ENCODE measurements at regions not wholly inside any gene's neighbourhood (a gene's known extent, or its start where the extent isn't known, plus 50 kb on each side); places are given as distances from the start of the nearest gene placed in this dataset.

DNA sequence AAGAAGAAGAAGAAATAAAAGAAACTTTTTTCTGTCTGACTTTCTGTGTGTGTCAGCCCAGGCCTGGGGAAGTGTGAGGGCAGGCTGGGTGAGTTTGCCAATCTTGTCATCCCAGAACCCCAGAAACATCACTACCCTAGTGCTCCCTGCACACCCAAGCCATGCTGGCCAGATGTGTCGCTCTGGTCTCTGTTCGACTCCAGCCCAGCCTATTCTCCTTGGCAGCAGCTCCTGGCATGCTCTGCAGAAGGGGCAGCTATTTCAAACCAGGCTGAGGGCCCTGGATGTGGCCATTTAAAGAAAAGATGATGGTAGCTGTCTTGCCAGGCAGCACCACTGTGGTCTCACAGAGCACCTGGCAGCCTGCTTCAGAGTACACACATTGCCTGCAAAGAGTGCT, 334.1 kb downstream of the RPS24 start:
- H3K4me1 ChIP-seq (ENCODE audit: insufficient read depth, low read length), result peaks cover 5% of the 10 kb centered on the region; the same call in 1 of the 2 replicates
- H3K36me3 ChIP-seq (ENCODE audit: insufficient read depth, low read length), result no peaks in the 10 kb centered on the region
- no peak overlapping the region for H3K27ac ChIP-seq (ENCODE audit: low read depth, low read length)
- 64% methylated on average over 2 of the region's 2 CpGs for WGBS
- no peaks in the 10 kb centered on the region for H3K27me3 ChIP-seq (ENCODE audit: insufficient read depth, low read length)
- H3K4me3 ChIP-seq (ENCODE audit: low read length), result no peak overlapping the region
- no peak overlapping the region for H3K9ac ChIP-seq (ENCODE audit: low read depth, low read length)
- no peaks in the 10 kb centered on the region for H3K9me3 ChIP-seq (ENCODE audit: insufficient read depth, low read depth, low read length)

DNA sequence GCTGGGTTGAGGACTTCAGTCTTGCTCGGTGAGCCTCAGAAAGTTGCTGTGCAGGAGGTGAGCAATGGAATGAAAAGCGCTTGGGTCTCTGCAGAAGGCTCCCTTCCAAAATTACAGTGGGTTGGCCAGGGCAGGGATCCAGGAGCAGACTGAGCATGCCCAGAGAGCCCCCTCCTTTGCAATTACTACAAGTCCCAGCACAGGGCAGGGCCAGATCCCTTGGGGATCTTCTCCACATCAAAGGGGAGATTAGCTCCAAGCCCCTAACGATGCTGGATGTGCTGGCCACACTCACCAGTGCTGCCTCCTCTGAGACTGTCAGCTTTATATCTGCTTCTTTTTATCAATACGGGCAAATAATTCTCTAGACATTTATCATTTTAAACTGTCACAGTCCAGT, 337.5 kb downstream of the RPS24 start:
- no peaks in the 10 kb centered on the region for H3K9me3 ChIP-seq (ENCODE audit: insufficient read depth, low read depth, low read length)
- H3K27me3 ChIP-seq (ENCODE audit: insufficient read depth, low read length), result no peaks in the 10 kb centered on the region
- H3K4me1 ChIP-seq (ENCODE audit: insufficient read depth, low read length), result peaks cover 5% of the 10 kb centered on the region; the same call in 1 of the 2 replicates
- WGBS, result 59% methylated on average over 4 of the region's 4 CpGs
- no peak overlapping the region for H3K4me3 ChIP-seq (ENCODE audit: low read length)
- H3K9ac ChIP-seq (ENCODE audit: low read depth, low read length), result no peak overlapping the region
- H3K27ac ChIP-seq (ENCODE audit: low read depth, low read length), result no peak overlapping the region
- H3K36me3 ChIP-seq (ENCODE audit: insufficient read depth, low read length), result no peaks in the 10 kb centered on the region

DNA sequence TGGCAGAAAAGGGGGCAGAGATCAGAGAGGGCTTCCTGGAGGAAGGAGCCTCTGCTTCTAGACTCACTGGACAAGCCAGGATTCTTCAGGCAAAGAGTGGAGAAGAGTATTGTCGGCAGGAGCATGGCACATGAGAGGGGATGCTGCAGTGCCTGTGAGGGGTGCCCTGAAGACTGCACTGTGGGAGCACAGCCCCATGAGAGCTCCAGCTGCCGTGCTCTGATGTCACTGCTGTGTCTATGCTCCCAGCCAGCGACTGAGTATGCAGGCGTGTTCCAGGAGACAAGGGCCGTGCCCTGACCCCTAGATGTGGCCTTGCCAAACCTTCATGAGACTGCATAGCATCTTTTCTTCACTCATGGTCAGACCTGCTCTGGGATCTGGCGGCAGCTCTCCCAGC, 339.1 kb downstream of the RPS24 start:
- H3K27me3 ChIP-seq (ENCODE audit: insufficient read depth, low read length), result no peaks in the 10 kb centered on the region
- H3K9me3 ChIP-seq (ENCODE audit: insufficient read depth, low read depth, low read length), result no peaks in the 10 kb centered on the region
- H3K9ac ChIP-seq (ENCODE audit: low read depth, low read length), result no peak overlapping the region
- H3K36me3 ChIP-seq (ENCODE audit: insufficient read depth, low read length), result no peaks in the 10 kb centered on the region
- H3K4me3 ChIP-seq (ENCODE audit: low read length), result no peak overlapping the region
- H3K4me1 ChIP-seq (ENCODE audit: insufficient read depth, low read length), result no peaks in the 10 kb centered on the region
- WGBS, result 94% methylated on average over 6 of the region's 6 CpGs
- no peak overlapping the region for H3K27ac ChIP-seq (ENCODE audit: low read depth, low read length)

DNA sequence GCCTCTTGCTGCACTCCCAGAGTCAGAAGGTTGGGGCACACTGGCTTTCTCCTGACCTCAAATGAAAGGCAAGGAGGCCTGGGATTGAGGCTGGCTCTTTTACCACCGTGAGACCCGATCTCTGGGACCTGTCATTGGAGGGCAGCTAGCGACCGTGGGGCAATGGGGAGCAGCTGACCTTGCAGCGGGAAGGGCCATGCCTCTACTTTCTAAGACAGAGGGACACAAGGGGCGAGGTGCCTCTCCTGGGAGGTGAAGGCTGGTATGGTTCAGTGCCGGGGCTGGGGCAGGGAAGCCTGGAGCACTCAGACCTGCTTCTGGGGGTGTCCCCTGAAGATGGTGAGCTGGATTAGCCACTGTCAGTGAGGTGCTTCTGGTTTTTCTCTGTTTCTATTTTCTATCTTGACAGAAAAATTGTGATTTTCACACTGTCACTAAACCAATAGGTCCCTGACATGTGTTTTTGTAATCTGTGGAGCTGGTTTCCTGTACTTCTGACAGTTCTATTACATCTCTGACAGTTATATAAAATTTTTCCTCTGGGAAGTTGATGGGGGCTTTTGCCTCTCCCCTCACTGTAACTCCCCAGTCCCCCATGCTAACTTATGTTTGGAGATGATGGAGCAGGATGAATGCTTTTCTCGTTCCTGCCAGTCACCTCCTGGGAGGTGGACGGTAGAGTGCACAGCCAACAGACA, 340.8 kb downstream of the RPS24 start:
- H3K4me3 ChIP-seq (ENCODE audit: low read length), result no peak overlapping the region
- H3K4me1 ChIP-seq (ENCODE audit: insufficient read depth, low read length), result no peaks in the 10 kb centered on the region
- H3K27me3 ChIP-seq (ENCODE audit: insufficient read depth, low read length), result no peaks in the 10 kb centered on the region
- H3K9me3 ChIP-seq (ENCODE audit: insufficient read depth, low read depth, low read length), result no peaks in the 10 kb centered on the region; the same call in 1 of the 2 replicates
- H3K27ac ChIP-seq (ENCODE audit: low read depth, low read length), result no peak overlapping the region
- H3K36me3 ChIP-seq (ENCODE audit: insufficient read depth, low read length), result no peaks in the 10 kb centered on the region
- 88% methylated on average over 9 of the region's 9 CpGs for WGBS
- no peak overlapping the region for H3K9ac ChIP-seq (ENCODE audit: low read depth, low read length)

DNA sequence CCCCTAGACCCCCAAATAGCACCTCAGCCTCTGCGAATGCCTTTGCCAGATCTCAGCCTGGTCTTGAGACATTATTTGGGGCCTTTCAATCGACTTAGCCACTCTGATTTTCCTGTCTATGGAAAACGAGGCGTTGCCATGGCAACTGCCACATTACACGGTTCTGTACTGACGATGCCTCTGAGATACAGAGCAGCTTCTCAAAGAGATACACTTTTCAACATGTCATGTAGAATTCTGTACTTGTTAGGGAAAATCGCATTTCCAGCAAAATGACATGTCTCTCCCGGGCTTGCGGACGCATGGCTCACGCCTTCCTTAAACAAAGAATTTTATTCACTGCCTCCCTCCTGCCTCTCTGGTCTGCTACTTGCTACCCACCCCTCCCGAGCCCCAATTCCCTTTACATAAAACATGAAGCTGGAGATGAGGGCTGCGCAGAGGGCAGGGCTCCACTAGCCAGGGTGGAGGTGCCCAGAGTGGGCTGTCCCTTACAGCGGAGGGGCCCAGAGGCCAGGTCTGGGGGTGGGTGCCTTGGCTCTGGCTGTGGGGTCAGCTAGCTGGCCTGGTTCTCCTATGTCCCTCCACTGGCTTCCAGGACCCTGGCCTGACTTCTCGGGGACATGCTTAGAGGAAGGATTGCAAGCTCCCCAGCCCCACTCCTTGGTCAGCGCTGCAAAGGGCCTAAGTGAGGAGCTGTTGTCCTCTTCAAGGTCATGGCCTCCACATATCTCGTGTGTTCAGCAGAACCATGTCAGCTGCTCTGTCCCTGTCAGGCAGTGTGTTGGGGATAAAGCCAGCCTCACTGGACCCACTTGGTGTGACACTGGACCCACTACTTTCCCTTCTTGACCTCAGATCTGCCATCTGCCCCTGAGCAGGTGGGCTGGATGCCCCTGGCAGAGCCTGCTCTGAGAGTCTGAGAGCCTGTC, 342.5 kb downstream of the RPS24 start:
- 92% methylated on average over 17 of the region's 17 CpGs for WGBS
- Histone ChIP-seq H3K4me3 (ENCODE audit: low read length) (no peak overlapping the region), H3K4me1 (ENCODE audit: insufficient read depth, low read length) (no peaks in the 10 kb centered on the region), H3K9ac (ENCODE audit: low read depth, low read length) (no peak overlapping the region), H3K27me3 (ENCODE audit: insufficient read depth, low read length) (no peaks in the 10 kb centered on the region), H3K9me3 (ENCODE audit: insufficient read depth, low read depth, low read length) (no peaks in the 10 kb centered on the region; the same call in 1 of the 2 replicates), H3K27ac (ENCODE audit: low read depth, low read length) (no peak overlapping the region), H3K36me3 (ENCODE audit: insufficient read depth, low read length) (no peaks in the 10 kb centered on the region)

DNA sequence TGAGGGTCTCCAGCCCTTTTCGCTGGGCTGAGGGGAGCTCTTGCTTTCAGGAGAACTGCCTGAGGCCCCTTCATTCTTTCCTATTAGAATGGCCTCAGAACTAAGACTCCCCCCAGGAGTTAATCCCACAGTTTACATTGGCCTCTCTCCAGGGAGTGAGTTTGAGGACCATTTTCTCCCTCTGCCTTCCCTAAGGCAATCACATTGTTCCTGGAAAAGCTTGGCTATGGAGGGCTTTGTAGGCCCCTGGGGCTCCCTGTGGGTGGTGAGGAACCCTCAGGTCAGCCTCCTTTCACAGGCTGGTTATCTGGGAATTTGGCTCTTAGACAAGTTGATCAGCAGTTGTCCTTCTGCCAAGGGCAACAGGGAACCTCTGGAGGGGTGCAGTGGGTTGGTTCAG, 343.7 kb downstream of the RPS24 start:
- no peaks in the 10 kb centered on the region; the same call in 1 of the 2 replicates for H3K9me3 ChIP-seq (ENCODE audit: insufficient read depth, low read depth, low read length)
- H3K27ac ChIP-seq (ENCODE audit: low read depth, low read length), result no peak overlapping the region
- H3K4me3 ChIP-seq (ENCODE audit: low read length), result no peak overlapping the region
- no peaks in the 10 kb centered on the region for H3K4me1 ChIP-seq (ENCODE audit: insufficient read depth, low read length)
- no peaks in the 10 kb centered on the region for H3K27me3 ChIP-seq (ENCODE audit: insufficient read depth, low read length)
- 64% methylated on average over 1 of the region's 1 CpG for WGBS
- no peak overlapping the region for H3K9ac ChIP-seq (ENCODE audit: low read depth, low read length)
- no peaks in the 10 kb centered on the region for H3K36me3 ChIP-seq (ENCODE audit: insufficient read depth, low read length)

DNA sequence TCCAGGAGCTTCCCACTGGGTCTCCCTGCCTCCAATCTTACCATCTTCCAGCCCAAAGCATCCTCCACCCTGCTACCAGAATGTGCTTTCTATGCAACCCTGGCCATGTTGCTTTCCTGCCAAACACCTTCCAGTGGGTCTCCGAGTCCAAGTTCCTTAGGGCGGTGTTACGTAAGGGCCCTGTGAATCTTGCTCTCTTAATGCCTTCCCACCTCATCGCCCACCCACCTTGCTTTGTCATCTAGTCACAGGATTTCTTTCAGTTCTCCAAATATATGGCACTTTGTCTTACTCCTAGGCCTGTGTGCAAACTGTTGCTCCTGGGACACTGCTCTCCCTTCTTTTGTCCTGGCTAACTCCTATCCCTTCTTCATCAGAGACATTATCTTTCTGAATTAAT, 344.5 kb downstream of the RPS24 start:
- 92% methylated on average over 4 of the region's 4 CpGs for WGBS
- Histone ChIP-seq H3K27ac (ENCODE audit: low read depth, low read length) (no peak overlapping the region), H3K4me3 (ENCODE audit: low read length) (no peak overlapping the region), H3K9ac (ENCODE audit: low read depth, low read length) (no peak overlapping the region), H3K36me3 (ENCODE audit: insufficient read depth, low read length) (no peaks in the 10 kb centered on the region), H3K4me1 (ENCODE audit: insufficient read depth, low read length) (no peaks in the 10 kb centered on the region), H3K9me3 (ENCODE audit: insufficient read depth, low read depth, low read length) (no peaks in the 10 kb centered on the region; the same call in 1 of the 2 replicates), H3K27me3 (ENCODE audit: insufficient read depth, low read length) (no peaks in the 10 kb centered on the region)

DNA sequence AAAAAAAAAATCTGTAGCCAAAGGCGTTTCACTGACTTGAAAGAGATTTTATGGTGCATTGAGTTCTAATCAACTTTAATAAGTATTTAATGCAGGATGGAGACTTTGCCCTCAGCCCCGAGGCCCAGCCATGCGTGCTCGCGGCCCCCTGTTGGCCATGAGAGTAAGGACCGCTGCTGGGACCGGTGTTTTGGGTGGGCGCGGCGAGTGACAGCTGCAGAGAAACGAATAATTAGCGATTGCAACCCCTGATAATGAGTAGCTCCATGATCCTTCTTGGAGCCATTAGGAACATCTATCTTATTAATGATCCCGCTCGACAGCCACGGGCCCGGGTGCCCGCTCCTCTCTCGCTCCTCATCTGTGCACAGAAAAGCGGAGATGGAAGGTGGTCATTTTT, 347.4 kb downstream of the RPS24 start:
- WGBS, result 70% methylated on average over 19 of the region's 19 CpGs
- Histone ChIP-seq H3K4me1 (ENCODE audit: insufficient read depth, low read length) (no peaks in the 10 kb centered on the region), H3K9me3 (ENCODE audit: insufficient read depth, low read depth, low read length) (no peaks in the 10 kb centered on the region; the same call in 1 of the 2 replicates), H3K27me3 (ENCODE audit: insufficient read depth, low read length) (no peaks in the 10 kb centered on the region), H3K9ac (ENCODE audit: low read depth, low read length) (no peak overlapping the region), H3K4me3 (ENCODE audit: low read length) (no peak overlapping the region), H3K27ac (ENCODE audit: low read depth, low read length) (no peak overlapping the region), H3K36me3 (ENCODE audit: insufficient read depth, low read length) (no peaks in the 10 kb centered on the region)

DNA sequence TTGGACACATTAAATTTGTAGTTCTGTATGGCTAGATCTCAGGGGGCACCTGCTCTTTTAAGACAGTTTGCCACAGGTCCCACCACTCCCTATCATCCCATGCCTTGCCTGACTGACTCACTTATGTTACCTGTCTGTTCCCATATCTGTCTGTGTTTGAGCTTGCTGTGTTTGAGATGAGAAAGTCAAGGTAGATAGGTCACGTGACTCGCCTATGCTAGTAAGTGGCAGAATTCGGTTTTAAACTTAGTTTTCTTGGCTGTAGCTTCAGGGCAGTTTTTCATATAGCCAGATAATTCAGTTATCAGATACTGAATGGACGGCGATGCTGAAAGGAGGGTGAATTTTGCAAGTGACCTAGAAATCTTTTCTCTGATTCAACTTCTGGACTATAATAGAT, 348.4 kb downstream of the RPS24 start:
- H3K4me3 ChIP-seq (ENCODE audit: low read length), result no peak overlapping the region
- no peaks in the 10 kb centered on the region for H3K4me1 ChIP-seq (ENCODE audit: insufficient read depth, low read length)
- no peaks in the 10 kb centered on the region for H3K36me3 ChIP-seq (ENCODE audit: insufficient read depth, low read length)
- no peak overlapping the region for H3K27ac ChIP-seq (ENCODE audit: low read depth, low read length)
- no peaks in the 10 kb centered on the region; the same call in 1 of the 2 replicates for H3K9me3 ChIP-seq (ENCODE audit: insufficient read depth, low read depth, low read length)
- no peak overlapping the region for H3K9ac ChIP-seq (ENCODE audit: low read depth, low read length)
- 95% methylated on average over 5 of the region's 5 CpGs for WGBS
- H3K27me3 ChIP-seq (ENCODE audit: insufficient read depth, low read length), result no peaks in the 10 kb centered on the region

DNA sequence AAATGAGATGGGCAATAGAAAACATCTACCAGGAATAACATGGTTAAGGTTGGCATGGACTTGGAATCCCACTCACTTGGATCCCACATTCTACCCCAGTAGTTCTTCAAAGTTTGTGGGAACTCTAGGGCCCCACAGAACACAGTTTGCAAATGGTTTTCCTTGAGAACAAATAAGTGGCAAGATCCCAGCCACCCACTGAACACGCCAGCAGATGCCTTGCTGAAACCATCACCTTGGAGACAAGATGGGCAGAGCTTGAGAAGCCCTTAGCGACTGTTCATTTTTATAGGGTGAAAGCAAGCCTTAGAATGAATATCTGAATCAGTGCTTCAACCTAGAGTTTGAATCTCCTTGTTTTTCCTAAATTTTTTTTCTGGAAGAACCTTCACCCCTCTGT, 349.1 kb downstream of the RPS24 start:
- no peaks in the 10 kb centered on the region; the same call in 1 of the 2 replicates for H3K9me3 ChIP-seq (ENCODE audit: insufficient read depth, low read depth, low read length)
- H3K36me3 ChIP-seq (ENCODE audit: insufficient read depth, low read length), result no peaks in the 10 kb centered on the region
- no peaks in the 10 kb centered on the region for H3K4me1 ChIP-seq (ENCODE audit: insufficient read depth, low read length)
- H3K27me3 ChIP-seq (ENCODE audit: insufficient read depth, low read length), result no peaks in the 10 kb centered on the region
- no peak overlapping the region for H3K4me3 ChIP-seq (ENCODE audit: low read length)
- H3K27ac ChIP-seq (ENCODE audit: low read depth, low read length), result no peak overlapping the region
- H3K9ac ChIP-seq (ENCODE audit: low read depth, low read length), result no peak overlapping the region
- 95% methylated on average over 2 of the region's 2 CpGs for WGBS

DNA sequence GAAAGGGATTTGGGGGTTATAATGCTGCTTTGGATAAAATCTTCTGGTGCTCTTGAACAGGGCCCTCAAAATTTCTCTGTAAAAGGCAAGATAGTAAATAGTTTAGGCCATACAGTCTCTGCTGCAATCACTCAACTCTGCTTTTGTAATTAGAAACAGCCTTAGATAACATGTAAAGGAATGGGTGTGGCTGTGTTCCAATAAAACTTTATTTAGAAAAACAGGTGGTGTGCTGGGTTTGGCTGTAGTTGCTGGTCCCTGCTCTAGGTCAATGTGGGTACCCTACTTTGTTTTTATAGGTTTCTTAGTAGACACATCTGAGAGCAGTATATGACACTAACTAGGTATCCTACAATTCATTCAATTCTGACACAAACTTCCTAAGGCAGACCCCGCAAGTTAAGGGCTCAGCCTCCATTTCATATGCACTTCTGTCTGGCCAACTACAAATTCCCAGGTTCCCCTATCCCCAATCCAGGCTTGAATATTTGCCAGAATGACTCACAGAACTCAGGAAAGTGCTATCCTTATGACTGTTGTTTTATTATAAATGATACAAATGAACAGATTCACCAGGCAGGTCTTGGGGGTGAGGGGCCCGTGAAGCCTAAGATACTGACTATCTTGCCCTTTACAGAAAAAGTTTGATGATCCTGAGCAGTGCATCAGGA, 349.9 kb downstream of the RPS24 start:
- H3K4me1 ChIP-seq (ENCODE audit: insufficient read depth, low read length), result no peaks in the 10 kb centered on the region
- no peaks in the 10 kb centered on the region for H3K27me3 ChIP-seq (ENCODE audit: insufficient read depth, low read length)
- H3K9ac ChIP-seq (ENCODE audit: low read depth, low read length), result no peak overlapping the region
- no peak overlapping the region for H3K4me3 ChIP-seq (ENCODE audit: low read length)
- no peaks in the 10 kb centered on the region; the same call in 1 of the 2 replicates for H3K9me3 ChIP-seq (ENCODE audit: insufficient read depth, low read depth, low read length)
- H3K36me3 ChIP-seq (ENCODE audit: insufficient read depth, low read length), result no peaks in the 10 kb centered on the region
- 98% methylated on average over 2 of the region's 2 CpGs for WGBS
- H3K27ac ChIP-seq (ENCODE audit: low read depth, low read length), result no peak overlapping the region

Measured in HUES64 (cell line).